Hepatocyte (in vitro differentiated cells): ENCODE measurements at regions not wholly inside any gene's neighbourhood (a gene's known extent, or its start where the extent isn't known, plus 50 kb on each side); places are given as distances from the start of the nearest gene placed in this dataset.
A peak's percentile ranks its signal among the peaks of the same experiment; 100 is the strongest.

Experiments used
- DNase-seq: peaks from one replicate; pipeline ENCODE4 v3.0.0-alpha.2; 2016; ENCODE audit warnings: low spot score
- H2AFZ ChIP-seq: fragments of 200-600 bp; sonication (generic); 2 replicates; pipeline ENCODE4 v1.6.0; 2016; ENCODE audit warnings: antibody characterized with exemption, mild to moderate bottlenecking
- H3K27ac ChIP-seq: fragments of 200-600 bp; sonication (generic); 2 replicates; pipeline ENCODE4 v1.5.1; 2016; ENCODE audit warnings: mild to moderate bottlenecking
- H3K27me3 ChIP-seq: fragments of 200-600 bp; sonication (generic); 2 replicates; pipeline ENCODE4 v1.6.1; 2016
- H3K36me3 ChIP-seq: fragments of 200-600 bp; sonication (generic); replicated peaks from 2 replicates; pipeline ENCODE4 v1.5.1; 2016; ENCODE audit warnings: low read depth; ENCODE audit not compliant: insufficient read depth
- H3K4me1 ChIP-seq: fragments of 200-600 bp; sonication (generic); 2 replicates; pipeline ENCODE4 v1.5.1; 2016; ENCODE audit warnings: mild to moderate bottlenecking, moderate library complexity; ENCODE audit not compliant: insufficient read depth
- H3K4me2 ChIP-seq: fragments of 200-600 bp; sonication (generic); 2 replicates; pipeline ENCODE4 v1.6.0; 2016
- H3K4me3 ChIP-seq: fragments of 200-600 bp; sonication (generic); 2 replicates; pipeline ENCODE4 v1.5.1; 2016; ENCODE audit warnings: mild to moderate bottlenecking
- H3K79me2 ChIP-seq: fragments of 200-600 bp; sonication (generic); 2 replicates; pipeline ENCODE4 v1.6.0; 2017; ENCODE audit warnings: mild to moderate bottlenecking
- H3K9me2 ChIP-seq: fragments of 200-600 bp; sonication (generic); replicated peaks from 2 replicates; pipeline ENCODE4 v1.6.0; 2017; ENCODE audit warnings: mild to moderate bottlenecking; ENCODE audit not compliant: insufficient read depth
- H3K9me3 ChIP-seq: fragments of 200-600 bp; sonication (generic); 2 replicates; pipeline ENCODE4 v1.5.1; 2016; ENCODE audit warnings: low read depth, mild to moderate bottlenecking
- H4K20me1 ChIP-seq: fragments of 200-600 bp; sonication (generic); 2 replicates; pipeline ENCODE4 v1.6.0; 2016; ENCODE audit warnings: mild to moderate bottlenecking; ENCODE audit not compliant: insufficient read depth, poor library complexity, severe bottlenecking
- EZH2 ChIP-seq: fragments of 200-600 bp; sonication (generic); IDR thresholded peaks from 2 replicates; pipeline ENCODE4 v1.6.1; 2016; ENCODE audit warnings: antibody characterized with exemption, mild to moderate bottlenecking, borderline replicate concordance
- EZH2phosphoT487 ChIP-seq: fragments of 200-600 bp; sonication (generic); IDR thresholded peaks from one replicate; pipeline ENCODE4 v1.6.1; 2018; ENCODE audit warnings: antibody characterized with exemption, mild to moderate bottlenecking, low read depth, moderate library complexity; ENCODE audit not compliant: unreplicated experiment, severe bottlenecking
- WGBS: methylation state at CpG from one replicate; pipeline ENCODE4 v1.1.6; 2016; ENCODE audit warnings: low lambda C conversion rate; ENCODE audit errors: missing lambda C conversion rate; 5-methylcytosine and 5-hydroxymethylcytosine counted together
- TF ChIP-seq, protein P1 (sequence below): fragments of 200-600 bp; sonication (generic); IDR thresholded peaks from 2 replicates; pipeline ENCODE4 v1.5.1; 2016; ENCODE audit warnings: antibody characterized with exemption, mild to moderate bottlenecking; ENCODE audit not compliant: poor library complexity

DNA sequence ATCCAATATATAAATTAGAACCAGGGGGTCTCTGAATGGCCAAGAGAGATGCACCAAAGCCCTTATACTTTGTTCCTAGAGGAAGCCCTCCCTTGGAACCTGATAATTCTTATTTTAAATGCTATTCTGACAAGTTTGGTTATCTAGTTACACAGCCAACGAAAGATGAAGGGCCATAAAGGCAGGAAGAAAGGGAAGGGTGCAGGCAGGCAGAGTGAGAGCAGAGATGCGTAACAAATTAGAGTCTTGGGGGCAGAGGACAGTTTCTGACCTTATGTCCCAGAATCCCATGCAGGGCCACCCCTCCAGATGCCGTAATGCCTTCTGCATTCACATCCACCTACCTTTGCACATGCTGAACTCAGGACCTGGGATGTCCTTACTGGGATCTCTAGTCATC lies 344.6 kb upstream of the ARID1B start:
- H3K27me3 ChIP-seq: no peaks in the 10 kb centered on the region
- no peaks in the 10 kb centered on the region for H3K4me1 ChIP-seq
- H2AFZ ChIP-seq: no peak overlapping the region
- no peaks in the 10 kb centered on the region for H3K9me3 ChIP-seq
- H3K36me3 ChIP-seq: no peaks in the 10 kb centered on the region
- TF ChIP-seq EZH2phosphoT487 (no peak), EZH2 (no peak)
- TF ChIP-seq, protein P1, sequence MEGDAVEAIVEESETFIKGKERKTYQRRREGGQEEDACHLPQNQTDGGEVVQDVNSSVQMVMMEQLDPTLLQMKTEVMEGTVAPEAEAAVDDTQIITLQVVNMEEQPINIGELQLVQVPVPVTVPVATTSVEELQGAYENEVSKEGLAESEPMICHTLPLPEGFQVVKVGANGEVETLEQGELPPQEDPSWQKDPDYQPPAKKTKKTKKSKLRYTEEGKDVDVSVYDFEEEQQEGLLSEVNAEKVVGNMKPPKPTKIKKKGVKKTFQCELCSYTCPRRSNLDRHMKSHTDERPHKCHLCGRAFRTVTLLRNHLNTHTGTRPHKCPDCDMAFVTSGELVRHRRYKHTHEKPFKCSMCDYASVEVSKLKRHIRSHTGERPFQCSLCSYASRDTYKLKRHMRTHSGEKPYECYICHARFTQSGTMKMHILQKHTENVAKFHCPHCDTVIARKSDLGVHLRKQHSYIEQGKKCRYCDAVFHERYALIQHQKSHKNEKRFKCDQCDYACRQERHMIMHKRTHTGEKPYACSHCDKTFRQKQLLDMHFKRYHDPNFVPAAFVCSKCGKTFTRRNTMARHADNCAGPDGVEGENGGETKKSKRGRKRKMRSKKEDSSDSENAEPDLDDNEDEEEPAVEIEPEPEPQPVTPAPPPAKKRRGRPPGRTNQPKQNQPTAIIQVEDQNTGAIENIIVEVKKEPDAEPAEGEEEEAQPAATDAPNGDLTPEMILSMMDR: no peak
- DNase-seq: no peak
- H3K4me3 ChIP-seq: no peak overlapping the region
- H4K20me1 ChIP-seq: no peaks in the 10 kb centered on the region
- no peak overlapping the region for H3K27ac ChIP-seq
- no peaks in the 10 kb centered on the region for H3K79me2 ChIP-seq
- no peak overlapping the region for H3K4me2 ChIP-seq
- H3K9me2 ChIP-seq: no peaks in the 10 kb centered on the region
- WGBS: 90% methylated on average over 3 of the region's 3 CpGs

DNA sequence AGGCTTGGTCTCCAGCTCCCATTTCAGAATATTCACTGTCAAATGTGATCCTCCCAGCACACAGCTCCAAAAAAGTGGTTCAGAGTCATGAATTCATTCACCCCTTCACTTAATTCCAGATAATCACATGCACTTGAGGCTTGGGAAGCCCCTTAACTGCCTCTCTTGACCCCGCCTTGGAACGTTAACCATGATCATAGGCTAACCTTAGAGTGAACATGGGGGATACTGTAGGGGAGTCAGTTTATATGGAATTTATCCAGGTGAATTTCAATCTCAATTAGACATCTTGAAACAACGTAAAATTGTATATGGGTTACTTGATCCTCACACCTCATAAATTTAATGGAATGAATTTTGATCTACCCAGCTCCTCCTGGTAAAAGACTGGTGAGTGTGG lies 346.8 kb upstream of the ARID1B start:
- H3K79me2 ChIP-seq: no peaks in the 10 kb centered on the region
- no peak overlapping the region for H3K4me2 ChIP-seq
- 50% methylated on average over 3 of the region's 3 CpGs for WGBS
- no peaks in the 10 kb centered on the region for H3K9me2 ChIP-seq
- H3K4me3 ChIP-seq: no peak overlapping the region
- no peaks in the 10 kb centered on the region for H3K27me3 ChIP-seq
- no peak for TF ChIP-seq EZH2
- TF ChIP-seq, protein P1: no peak
- no peak for TF ChIP-seq EZH2phosphoT487
- H3K36me3 ChIP-seq: no peaks in the 10 kb centered on the region
- H3K9me3 ChIP-seq: no peaks in the 10 kb centered on the region
- no peak overlapping the region for H2AFZ ChIP-seq
- H3K4me1 ChIP-seq: no peaks in the 10 kb centered on the region
- no peak overlapping the region for H3K27ac ChIP-seq
- DNase-seq: no peak
- H4K20me1 ChIP-seq: no peaks in the 10 kb centered on the region

DNA sequence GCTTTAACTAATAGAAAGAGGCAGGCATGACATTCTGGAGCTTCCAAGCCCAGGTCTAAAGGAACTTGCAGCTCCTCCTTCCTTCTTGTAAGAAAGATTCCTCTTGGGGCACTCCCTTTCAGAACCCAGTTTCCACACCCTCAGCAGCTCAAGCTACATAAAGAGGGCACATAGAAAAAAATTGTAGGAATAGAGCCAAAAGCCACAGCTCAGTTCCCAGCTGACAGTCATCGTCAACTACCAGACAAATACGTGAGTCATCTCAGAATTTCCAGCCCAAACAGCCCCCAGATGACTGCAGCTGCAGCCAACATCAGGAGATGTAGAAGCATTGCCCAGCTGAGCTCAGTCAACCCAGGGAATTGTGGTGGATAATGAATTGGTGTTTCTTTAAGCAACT lies 349.8 kb upstream of the ARID1B start:
- Histone ChIP-seq H3K9me2 (no peaks in the 10 kb centered on the region), H3K4me3 (no peak overlapping the region), H3K36me3 (no peaks in the 10 kb centered on the region), H4K20me1 (no peaks in the 10 kb centered on the region), H3K4me1 (no peaks in the 10 kb centered on the region), H3K27ac (no peak overlapping the region), H3K4me2 (no peak overlapping the region), H3K79me2 (no peaks in the 10 kb centered on the region), H3K27me3 (no peaks in the 10 kb centered on the region), H2AFZ (no peak overlapping the region), H3K9me3 (no peaks in the 10 kb centered on the region)
- TF ChIP-seq EZH2: no peak
- TF ChIP-seq EZH2phosphoT487: no peak
- WGBS: 74% methylated on average over 2 of the region's 2 CpGs
- peak; percentile 26 for DNase-seq

DNA sequence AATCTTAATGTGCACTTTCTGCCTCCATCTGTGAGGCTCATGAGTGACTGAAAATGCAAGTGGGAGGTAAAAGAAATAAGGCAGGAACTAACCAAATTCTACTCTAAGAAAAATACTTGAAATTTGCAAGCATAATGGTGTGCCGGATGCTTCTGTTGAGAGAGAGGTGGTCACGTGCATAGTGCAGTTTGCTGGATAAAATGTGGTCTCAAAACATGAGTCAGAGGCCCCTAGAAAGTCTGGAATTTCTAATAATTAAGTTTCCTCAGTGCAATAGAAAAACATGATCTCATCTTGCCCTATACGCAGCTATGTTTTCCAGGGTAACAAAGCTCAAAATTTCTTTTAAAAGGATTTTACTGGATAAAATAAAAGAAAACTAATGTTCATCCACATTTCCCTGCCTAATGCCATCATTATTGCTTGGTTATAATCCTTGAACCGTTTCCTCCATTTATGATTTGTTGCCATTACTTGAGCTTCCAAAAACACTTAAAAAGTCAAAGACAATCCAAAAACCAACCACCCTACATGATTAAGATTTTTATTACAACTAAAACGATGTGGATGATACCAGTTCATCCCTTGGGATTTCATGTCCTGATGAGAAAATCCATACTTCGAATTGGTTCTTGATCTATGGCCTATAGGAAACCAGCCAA lies 351.7 kb upstream of the ARID1B start:
- H3K9me2 ChIP-seq: no peaks in the 10 kb centered on the region
- H2AFZ ChIP-seq: no peak overlapping the region
- H3K36me3 ChIP-seq: no peaks in the 10 kb centered on the region
- H3K9me3 ChIP-seq: peaks cover 6% of the 10 kb centered on the region
- no peaks in the 10 kb centered on the region for H4K20me1 ChIP-seq
- H3K4me3 ChIP-seq: no peak overlapping the region
- no peaks in the 10 kb centered on the region for H3K79me2 ChIP-seq
- no peak for TF ChIP-seq EZH2phosphoT487
- TF ChIP-seq, protein P1: no peak
- no peak for TF ChIP-seq EZH2
- H3K4me1 ChIP-seq: no peaks in the 10 kb centered on the region
- no peak overlapping the region for H3K27ac ChIP-seq
- no peaks in the 10 kb centered on the region for H3K27me3 ChIP-seq
- no peak for DNase-seq
- no peak overlapping the region for H3K4me2 ChIP-seq
- 79% methylated on average over 6 of the region's 6 CpGs for WGBS
